K562 (cell line): ENCODE measurements at regions not wholly inside any gene's neighbourhood (a gene's known extent, or its start where the extent isn't known, plus 50 kb on each side); places are given as distances from the start of the nearest gene placed in this dataset.

ENCODE experiments used
- CTCF ChIP-seq, 3 experiments: IDR thresholded peaks in 2 of 3; conservative IDR thresholded peaks in 1 of 3; 2 replicates each; pipeline ENCODE4 v1.5.1; 2011 to 2012; ENCODE audit warnings: low read length in 3 of 3, mild to moderate bottlenecking in 3 of 3, control low read depth in 2 of 3, improper control_type of control experiment in 1 of 3, inconsistent platforms in 1 of 3, low read depth in 1 of 3, mixed read lengths in 1 of 3, moderate library complexity in 1 of 3; ENCODE audit not compliant: insufficient read depth in 2 of 3
- DPF2 ChIP-seq: fragments of 450-650 bp; IDR thresholded peaks from 2 replicates; pipeline ENCODE4 v1.6.1; 2016
- POLR2A ChIP-seq: fragments of 450-650 bp; conservative IDR thresholded peaks from 2 replicates; pipeline ENCODE4 v1.6.1; 2016
- REST ChIP-seq, 2 experiments: fragments of 450-650 bp; formaldehyde crosslinking in 1 of 2; IDR thresholded peaks; 2 replicates each; pipeline versions ENCODE4 v1.4.0 to v1.6.1; 2014 to 2020; ENCODE audit warnings: mild to moderate bottlenecking in 2 of 2, borderline replicate concordance in 1 of 2, low read depth in 1 of 2
- ZNF24 ChIP-seq: fragments of 450-650 bp; IDR thresholded peaks from 2 replicates; pipeline ENCODE4 v1.6.1; 2016
- ZNF444 ChIP-seq: fragments of 250-450 bp; sonication (Bioruptor Pico); IDR thresholded peaks from 2 replicates; pipeline ENCODE4 v1.4.0; 2020; ENCODE audit warnings: mild to moderate bottlenecking, moderate library complexity
- ZNF644 ChIP-seq: fragments of 200-800 bp; sonication (Bioruptor generic); IDR thresholded peaks from 2 replicates; pipeline ENCODE4 v1.6.1; 2016; ENCODE audit warnings: low read depth, missing genetic modification characterization, missing compliant biosample characterization

GRCh38 chr10:3365630-3366029, 193.0 kb upstream of the PITRM1 start:
- no peak for TF ChIP-seq REST (IDR thresholded peaks at IDR 0.05; ENCODE audit: borderline replicate concordance)
- TF ChIP-seq REST (CRISPR knock-in tag; IDR thresholded peaks at IDR 0.05; ENCODE audit: low read depth): no peak
- no peak for TF ChIP-seq ZNF444 (CRISPR knock-in tag)
- TF ChIP-seq POLR2A: no peak
- TF ChIP-seq ZNF24: no peak
- TF ChIP-seq ZNF644 (tag): no peak
- TF ChIP-seq DPF2: no peak
- TF ChIP-seq CTCF (IDR thresholded peaks at IDR 0.05 in 2 of 3, conservative IDR thresholded peaks at IDR 0.05 in 1 of 3; ENCODE audit: insufficient read depth in 2 of 3, low read depth in 1 of 3, low read length in 3 of 3): no peak
